ENCODE measurements at regions not wholly inside any gene's neighbourhood (a gene's known extent, or its start where the extent isn't known, plus 50 kb on each side); places are given as distances from the start of the nearest gene placed in this dataset.

DNA sequence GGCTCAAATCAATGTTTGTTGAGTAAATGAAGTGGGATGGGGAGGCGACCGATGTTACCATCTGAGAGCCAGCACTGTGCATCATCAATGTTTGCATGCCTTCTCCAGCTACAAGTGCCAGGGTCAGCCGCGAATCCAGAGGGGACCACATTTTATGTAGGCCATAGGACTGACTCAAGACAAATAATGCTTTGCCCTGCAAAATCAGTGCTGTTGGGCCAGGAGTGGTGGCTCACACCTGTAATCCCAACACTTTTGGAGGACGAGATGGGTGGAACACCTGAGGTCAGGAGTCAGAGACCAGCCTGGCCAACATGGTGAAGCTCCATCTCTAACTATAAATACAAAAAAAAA is 53.1 kb upstream of the WSB1 start:
- Histone ChIP-seq H3K9me3 (ENCODE audit: low read length) (no peaks in the 10 kb centered on the region), H3K4me2 (ENCODE audit: low read length) (no peak overlapping the region), H3K9me2 (ENCODE audit: insufficient read depth, low read length) (no peaks in the 10 kb centered on the region), H3K79me2 (replicated peaks; ENCODE audit: insufficient read depth, low read length) (no peaks in the 10 kb centered on the region), H3K27ac (ENCODE audit: low read length) (no peak overlapping the region), H3K36me3 (ENCODE audit: insufficient read depth, low read length) (no peaks in the 10 kb centered on the region), H3K27me3 (ENCODE audit: insufficient read depth, low read depth, low read length) (no peaks in the 10 kb centered on the region), H4K20me1 (ENCODE audit: insufficient read depth) (no peaks in the 10 kb centered on the region), H2AFZ (ENCODE audit: low read depth, low read length) (no peak overlapping the region), H3K4me3 (ENCODE audit: low read length) (no peak overlapping the region), H3F3A (ENCODE audit: insufficient read depth, low read length, poor library complexity, severe bottlenecking) (no peaks in the 10 kb centered on the region), H3K9ac (ENCODE audit: low read length) (no peak overlapping the region)
- TF ChIP-seq SMC3 (conservative IDR thresholded peaks at IDR 0.05; ENCODE audit: poor library complexity), result no peak
- no peak for TF ChIP-seq EZH2 (IDR thresholded peaks at IDR 0.05; ENCODE audit: borderline replicate concordance, insufficient read depth, low read length, poor library complexity, severe bottlenecking)
- TF ChIP-seq TAF1 (IDR thresholded peaks at IDR 0.05; ENCODE audit: low read depth), result no peak
- no peak for TF ChIP-seq POLR2AphosphoS5 (IDR thresholded peaks at IDR 0.05)
- TF ChIP-seq EP300 (conservative IDR thresholded peaks at IDR 0.05; ENCODE audit: poor library complexity, severe bottlenecking), result no peak
- TF ChIP-seq, protein P1, sequence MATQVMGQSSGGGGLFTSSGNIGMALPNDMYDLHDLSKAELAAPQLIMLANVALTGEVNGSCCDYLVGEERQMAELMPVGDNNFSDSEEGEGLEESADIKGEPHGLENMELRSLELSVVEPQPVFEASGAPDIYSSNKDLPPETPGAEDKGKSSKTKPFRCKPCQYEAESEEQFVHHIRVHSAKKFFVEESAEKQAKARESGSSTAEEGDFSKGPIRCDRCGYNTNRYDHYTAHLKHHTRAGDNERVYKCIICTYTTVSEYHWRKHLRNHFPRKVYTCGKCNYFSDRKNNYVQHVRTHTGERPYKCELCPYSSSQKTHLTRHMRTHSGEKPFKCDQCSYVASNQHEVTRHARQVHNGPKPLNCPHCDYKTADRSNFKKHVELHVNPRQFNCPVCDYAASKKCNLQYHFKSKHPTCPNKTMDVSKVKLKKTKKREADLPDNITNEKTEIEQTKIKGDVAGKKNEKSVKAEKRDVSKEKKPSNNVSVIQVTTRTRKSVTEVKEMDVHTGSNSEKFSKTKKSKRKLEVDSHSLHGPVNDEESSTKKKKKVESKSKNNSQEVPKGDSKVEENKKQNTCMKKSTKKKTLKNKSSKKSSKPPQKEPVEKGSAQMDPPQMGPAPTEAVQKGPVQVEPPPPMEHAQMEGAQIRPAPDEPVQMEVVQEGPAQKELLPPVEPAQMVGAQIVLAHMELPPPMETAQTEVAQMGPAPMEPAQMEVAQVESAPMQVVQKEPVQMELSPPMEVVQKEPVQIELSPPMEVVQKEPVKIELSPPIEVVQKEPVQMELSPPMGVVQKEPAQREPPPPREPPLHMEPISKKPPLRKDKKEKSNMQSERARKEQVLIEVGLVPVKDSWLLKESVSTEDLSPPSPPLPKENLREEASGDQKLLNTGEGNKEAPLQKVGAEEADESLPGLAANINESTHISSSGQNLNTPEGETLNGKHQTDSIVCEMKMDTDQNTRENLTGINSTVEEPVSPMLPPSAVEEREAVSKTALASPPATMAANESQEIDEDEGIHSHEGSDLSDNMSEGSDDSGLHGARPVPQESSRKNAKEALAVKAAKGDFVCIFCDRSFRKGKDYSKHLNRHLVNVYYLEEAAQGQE (IDR thresholded peaks at IDR 0.05; ENCODE audit: borderline replicate concordance), result no peak
- TF ChIP-seq, protein P2, sequence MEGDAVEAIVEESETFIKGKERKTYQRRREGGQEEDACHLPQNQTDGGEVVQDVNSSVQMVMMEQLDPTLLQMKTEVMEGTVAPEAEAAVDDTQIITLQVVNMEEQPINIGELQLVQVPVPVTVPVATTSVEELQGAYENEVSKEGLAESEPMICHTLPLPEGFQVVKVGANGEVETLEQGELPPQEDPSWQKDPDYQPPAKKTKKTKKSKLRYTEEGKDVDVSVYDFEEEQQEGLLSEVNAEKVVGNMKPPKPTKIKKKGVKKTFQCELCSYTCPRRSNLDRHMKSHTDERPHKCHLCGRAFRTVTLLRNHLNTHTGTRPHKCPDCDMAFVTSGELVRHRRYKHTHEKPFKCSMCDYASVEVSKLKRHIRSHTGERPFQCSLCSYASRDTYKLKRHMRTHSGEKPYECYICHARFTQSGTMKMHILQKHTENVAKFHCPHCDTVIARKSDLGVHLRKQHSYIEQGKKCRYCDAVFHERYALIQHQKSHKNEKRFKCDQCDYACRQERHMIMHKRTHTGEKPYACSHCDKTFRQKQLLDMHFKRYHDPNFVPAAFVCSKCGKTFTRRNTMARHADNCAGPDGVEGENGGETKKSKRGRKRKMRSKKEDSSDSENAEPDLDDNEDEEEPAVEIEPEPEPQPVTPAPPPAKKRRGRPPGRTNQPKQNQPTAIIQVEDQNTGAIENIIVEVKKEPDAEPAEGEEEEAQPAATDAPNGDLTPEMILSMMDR (IDR thresholded peaks at IDR 0.05; ENCODE audit: poor library complexity, severe bottlenecking), result no peak
- no peak for TF ChIP-seq RAD21 (conservative IDR thresholded peaks at IDR 0.05)
- TF ChIP-seq MXI1 (conservative IDR thresholded peaks at IDR 0.05; ENCODE audit: poor library complexity, severe bottlenecking), result no peak

DNA sequence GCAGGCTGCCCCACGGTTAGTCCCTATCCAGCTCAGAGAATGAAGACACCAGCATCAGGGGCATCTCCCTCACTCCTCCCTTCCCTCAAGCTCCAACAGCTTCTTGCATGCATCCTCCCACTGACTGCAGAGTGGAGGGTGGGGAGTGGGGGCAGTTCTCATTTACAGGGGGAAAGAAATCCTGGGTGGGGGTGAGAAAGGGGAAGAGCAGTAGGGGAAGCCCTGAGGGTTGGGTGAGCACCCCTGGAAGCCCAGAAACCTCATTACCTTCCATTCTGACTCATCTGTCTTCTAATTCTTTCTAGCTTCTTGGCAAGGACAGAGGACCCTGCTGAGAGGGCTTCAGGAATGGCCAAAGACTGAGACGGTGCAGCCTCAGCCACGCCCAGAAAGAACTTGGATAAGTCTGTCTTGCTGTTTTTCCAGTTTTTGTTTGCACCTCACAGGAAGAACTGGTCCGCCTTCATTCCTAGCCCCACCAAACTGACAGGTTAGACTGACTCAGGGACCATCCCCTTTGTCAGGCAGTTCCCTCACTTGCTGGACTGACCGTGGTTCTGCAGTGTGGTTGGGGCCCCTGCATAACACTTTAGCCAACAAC is 52.5 kb upstream of the WSB1 start:
- no peak overlapping the region for H3K9ac ChIP-seq (ENCODE audit: low read length)
- H3K27ac ChIP-seq (ENCODE audit: low read length), result no peak overlapping the region
- no peak overlapping the region for H3K4me3 ChIP-seq (ENCODE audit: low read length)
- no peaks in the 10 kb centered on the region for H3K36me3 ChIP-seq (ENCODE audit: insufficient read depth, low read length)
- no peak overlapping the region for H3K4me2 ChIP-seq (ENCODE audit: low read length)
- H3K79me2 ChIP-seq (replicated peaks; ENCODE audit: insufficient read depth, low read length), result no peaks in the 10 kb centered on the region
- H3K9me3 ChIP-seq (ENCODE audit: low read length), result no peaks in the 10 kb centered on the region
- no peaks in the 10 kb centered on the region for H3K9me2 ChIP-seq (ENCODE audit: insufficient read depth, low read length)
- no peak overlapping the region for H2AFZ ChIP-seq (ENCODE audit: low read depth, low read length)
- no peaks in the 10 kb centered on the region for H3K27me3 ChIP-seq (ENCODE audit: insufficient read depth, low read depth, low read length)
- no peaks in the 10 kb centered on the region for H3F3A ChIP-seq (ENCODE audit: insufficient read depth, low read length, poor library complexity, severe bottlenecking)
- no peak for TF ChIP-seq EZH2 (IDR thresholded peaks at IDR 0.05; ENCODE audit: borderline replicate concordance, insufficient read depth, low read length, poor library complexity, severe bottlenecking)
- no peaks in the 10 kb centered on the region for H4K20me1 ChIP-seq (ENCODE audit: insufficient read depth)

DNA sequence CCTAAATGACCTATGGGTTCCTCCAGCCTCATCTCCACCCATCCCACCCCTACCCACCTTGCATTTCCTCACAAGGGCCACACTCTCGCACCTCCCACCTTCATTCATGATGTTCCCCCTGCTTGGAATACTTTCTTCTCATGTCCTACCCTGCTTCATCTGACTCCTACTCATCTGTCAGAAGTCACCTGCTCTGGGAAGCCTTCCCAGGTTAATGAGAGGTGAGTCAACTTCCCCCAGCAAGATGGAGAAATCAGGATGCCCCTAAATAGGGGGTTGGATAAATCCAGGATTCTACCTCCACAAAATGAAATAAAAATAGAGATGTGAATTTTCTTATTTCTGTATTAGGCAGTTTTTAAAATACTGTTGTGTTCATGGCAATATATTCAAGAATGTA is 51.0 kb upstream of the WSB1 start:
- H3K79me2 ChIP-seq (replicated peaks; ENCODE audit: insufficient read depth, low read length), result no peaks in the 10 kb centered on the region
- H3K9me2 ChIP-seq (ENCODE audit: insufficient read depth, low read length), result no peaks in the 10 kb centered on the region
- H3K9me3 ChIP-seq (ENCODE audit: low read length), result no peaks in the 10 kb centered on the region
- H3K27ac ChIP-seq (ENCODE audit: low read length), result no peak overlapping the region
- H3K4me3 ChIP-seq (ENCODE audit: low read length), result no peak overlapping the region
- H4K20me1 ChIP-seq (ENCODE audit: insufficient read depth), result no peaks in the 10 kb centered on the region
- no peak overlapping the region for H3K9ac ChIP-seq (ENCODE audit: low read length)
- no peaks in the 10 kb centered on the region for H3F3A ChIP-seq (ENCODE audit: insufficient read depth, low read length, poor library complexity, severe bottlenecking)
- H3K4me2 ChIP-seq (ENCODE audit: low read length), result no peak overlapping the region
- H3K27me3 ChIP-seq (ENCODE audit: insufficient read depth, low read depth, low read length), result no peaks in the 10 kb centered on the region
- H2AFZ ChIP-seq (ENCODE audit: low read depth, low read length), result no peak overlapping the region
- TF ChIP-seq RAD21 (conservative IDR thresholded peaks at IDR 0.05) (no peak), TAF1 (IDR thresholded peaks at IDR 0.05; ENCODE audit: low read depth) (no peak), EZH2 (IDR thresholded peaks at IDR 0.05; ENCODE audit: borderline replicate concordance, insufficient read depth, low read length, poor library complexity, severe bottlenecking) (no peak), POLR2AphosphoS5 (IDR thresholded peaks at IDR 0.05) (no peak), EP300 (conservative IDR thresholded peaks at IDR 0.05; ENCODE audit: poor library complexity, severe bottlenecking) (no peak), MXI1 (conservative IDR thresholded peaks at IDR 0.05; ENCODE audit: poor library complexity, severe bottlenecking) (no peak)
- TF ChIP-seq, protein P2 (IDR thresholded peaks at IDR 0.05; ENCODE audit: poor library complexity, severe bottlenecking), result no peak
- H3K36me3 ChIP-seq (ENCODE audit: insufficient read depth, low read length), result no peaks in the 10 kb centered on the region

All from neural cell (in vitro differentiated cells).